ENCODE measurements at regions not wholly inside any gene's neighbourhood (a gene's known extent, or its start where the extent isn't known, plus 50 kb on each side); places are given as distances from the start of the nearest gene placed in this dataset.

DNA sequence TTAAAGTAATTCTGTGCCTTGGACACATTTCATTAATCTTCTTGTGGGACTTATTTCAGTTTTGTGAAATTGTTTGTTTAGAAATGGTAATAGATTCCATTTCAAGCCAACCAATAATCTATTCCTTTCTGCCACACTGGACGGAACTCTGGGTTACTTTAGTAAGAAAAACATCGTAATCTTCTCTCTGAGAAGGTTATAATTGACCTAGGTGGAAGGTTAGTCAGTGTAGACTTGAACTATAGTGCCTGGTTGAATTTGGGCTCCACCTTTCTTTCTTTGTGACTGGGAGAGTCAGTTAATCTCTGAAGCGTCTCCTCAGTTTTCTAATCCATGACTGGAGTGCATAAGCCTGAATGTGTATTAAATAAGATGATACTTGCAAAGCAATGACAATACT lies 89.7 kb upstream of the PRLR start:
- Histone ChIP-seq H3K9me3 (ENCODE audit: low read length) (no peaks in the 10 kb centered on the region), H4K20me1 (ENCODE audit: insufficient read depth, low read length) (no peaks in the 10 kb centered on the region), H3K4me2 (ENCODE audit: low read depth, low read length) (no peak overlapping the region), H3K27me3 (ENCODE audit: control insufficient read depth in 1 of 2, insufficient read depth in 2 of 2, low read length in 2 of 2) (no peaks in the 10 kb centered on the region), H3K4me3 (replicated peaks in 1 of 3; ENCODE audit: insufficient read depth in 1 of 3, low read depth in 2 of 3, low read length in 3 of 3) (no peak overlapping the region), H3K79me2 (ENCODE audit: insufficient read depth, low read length) (no peaks in the 10 kb centered on the region), H3K9ac (ENCODE audit: insufficient read depth, low read depth, low read length) (no peak overlapping the region), H2AFZ (ENCODE audit: low read length) (peak overlapping the region; percentile 29), H3K36me3 (replicated peaks in 1 of 2; ENCODE audit: control insufficient read depth in 1 of 2, insufficient read depth in 2 of 2, low read length in 2 of 2) (no peaks in the 10 kb centered on the region), H3K4me1 (ENCODE audit: insufficient read depth, low read length) (no peaks in the 10 kb centered on the region), H3K27ac (ENCODE audit: extremely low read length, insufficient read depth, low read length) (no peak overlapping the region)
- DNase-seq (ENCODE audit: low spot score): no peak
- no peak for FAIRE-seq
- POLR2A ChIA-PET: no interaction called here
- no peak for TF ChIP-seq PAX8 (CRISPR knock-in tag; IDR thresholded peaks at IDR 0.05; ENCODE audit: borderline replicate concordance)
- no peak for TF ChIP-seq YEATS2 (CRISPR knock-in tag; IDR thresholded peaks at IDR 0.05; ENCODE audit: borderline replicate concordance)
- TF ChIP-seq, protein P1, sequence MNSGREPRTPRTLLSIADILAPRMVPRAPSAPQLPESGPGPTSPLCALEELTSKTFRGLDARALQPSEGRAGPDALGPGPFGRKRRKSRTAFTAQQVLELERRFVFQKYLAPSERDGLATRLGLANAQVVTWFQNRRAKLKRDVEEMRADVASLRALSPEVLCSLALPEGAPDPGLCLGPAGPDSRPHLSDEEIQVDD (CRISPR knock-in tag; IDR thresholded peaks at IDR 0.05; ENCODE audit: borderline replicate concordance): no peak
- TF ChIP-seq ZNF329 (CRISPR knock-in tag; IDR thresholded peaks at IDR 0.05; ENCODE audit: low read depth): no peak
- TF ChIP-seq, protein P2, sequence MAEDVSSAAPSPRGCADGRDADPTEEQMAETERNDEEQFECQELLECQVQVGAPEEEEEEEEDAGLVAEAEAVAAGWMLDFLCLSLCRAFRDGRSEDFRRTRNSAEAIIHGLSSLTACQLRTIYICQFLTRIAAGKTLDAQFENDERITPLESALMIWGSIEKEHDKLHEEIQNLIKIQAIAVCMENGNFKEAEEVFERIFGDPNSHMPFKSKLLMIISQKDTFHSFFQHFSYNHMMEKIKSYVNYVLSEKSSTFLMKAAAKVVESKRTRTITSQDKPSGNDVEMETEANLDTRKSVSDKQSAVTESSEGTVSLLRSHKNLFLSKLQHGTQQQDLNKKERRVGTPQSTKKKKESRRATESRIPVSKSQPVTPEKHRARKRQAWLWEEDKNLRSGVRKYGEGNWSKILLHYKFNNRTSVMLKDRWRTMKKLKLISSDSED (CRISPR knock-in tag; IDR thresholded peaks at IDR 0.05): no peak
- ATAC-seq: no peak
- no TSS peak for BruUV-seq (replicated peaks)
- CTCF ChIA-PET (ENCODE audit: low intra/inter-chr PET ratio, low total read pairs): no interaction called here
- WGBS (ENCODE audit: low lambda C conversion rate): 36% methylated on average over 3 of the region's 3 CpGs
- intact Hi-C loops (cut with micrococcal nuclease; ENCODE audit: unreplicated experiment) (loop anchor here (10.0 kb wide), 1 partner anchor 295 kb away; no protein-coding TSS in a partner anchor), in situ Hi-C loops (cut with HindIII; ENCODE audit: extremely low pct_ligation_motif_present, low pct_unique_long_range_greater_than_20kb) (no loop called here)

DNA sequence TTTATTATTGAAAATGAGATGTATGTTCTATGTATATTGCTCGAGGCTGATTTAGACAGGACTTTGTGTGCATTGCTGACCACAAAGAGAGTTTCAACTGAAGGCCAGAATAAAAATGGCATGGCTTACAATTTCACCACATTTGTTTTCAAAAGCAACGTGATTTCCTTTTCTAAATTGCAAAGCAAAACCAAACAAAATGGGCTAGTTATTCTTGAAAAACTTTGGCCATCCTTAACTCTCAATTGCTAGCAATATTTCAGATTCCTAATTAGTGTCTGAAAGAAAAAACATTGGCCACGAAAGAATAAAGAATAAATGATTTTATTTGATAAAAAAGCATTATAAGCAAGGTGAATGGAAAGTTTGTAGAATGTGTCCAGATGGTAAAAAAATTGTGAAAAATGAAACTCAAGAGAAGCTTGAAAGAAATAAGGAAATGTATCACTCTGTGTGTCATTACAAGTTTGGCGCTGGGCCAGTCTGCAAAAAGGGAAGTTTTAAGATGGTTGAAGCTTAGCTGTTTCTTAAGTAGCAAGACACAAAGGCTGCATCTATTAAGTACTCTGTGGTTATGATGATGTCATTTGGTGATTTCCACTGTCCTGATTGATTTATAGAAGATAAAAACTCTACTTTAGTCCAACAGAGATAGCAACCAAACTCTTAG lies 89.2 kb upstream of the PRLR start:
- no peak overlapping the region for H3K9ac ChIP-seq (ENCODE audit: insufficient read depth, low read depth, low read length)
- no peak overlapping the region for H3K4me2 ChIP-seq (ENCODE audit: low read depth, low read length)
- intact Hi-C loops (cut with micrococcal nuclease; ENCODE audit: unreplicated experiment) (loop anchor here (10.0 kb wide), 1 partner anchor 295 kb away; no protein-coding TSS in a partner anchor), in situ Hi-C loops (cut with HindIII; ENCODE audit: extremely low pct_ligation_motif_present, low pct_unique_long_range_greater_than_20kb) (no loop called here)
- H3K27me3 ChIP-seq (ENCODE audit: control insufficient read depth in 1 of 2, insufficient read depth in 2 of 2, low read length in 2 of 2): no peaks in the 10 kb centered on the region
- no peaks in the 10 kb centered on the region for H4K20me1 ChIP-seq (ENCODE audit: insufficient read depth, low read length)
- no peaks in the 10 kb centered on the region for H3K9me3 ChIP-seq (ENCODE audit: low read length)
- no peaks in the 10 kb centered on the region for H3K79me2 ChIP-seq (ENCODE audit: insufficient read depth, low read length)
- WGBS (ENCODE audit: low lambda C conversion rate): 25% methylated on average over 4 of the region's 4 CpGs
- DNase-seq (ENCODE audit: low spot score) (no peak), FAIRE-seq (no peak), ATAC-seq (no peak)
- no peaks in the 10 kb centered on the region for H3K36me3 ChIP-seq (replicated peaks in 1 of 2; ENCODE audit: control insufficient read depth in 1 of 2, insufficient read depth in 2 of 2, low read length in 2 of 2)
- no TSS peak for BruUV-seq (replicated peaks)
- TF ChIP-seq ATF7 (IDR thresholded peaks at IDR 0.05) (peak; percentile 32; the same call in 1 of the 2 replicates), ATF7 (CRISPR knock-in tag; IDR thresholded peaks at IDR 0.05) (no peak), ZNF282 (IDR thresholded peaks at IDR 0.05; ENCODE audit: partially characterized antibody) (no peak)
- H3K4me3 ChIP-seq (replicated peaks in 1 of 3; ENCODE audit: insufficient read depth in 1 of 3, low read depth in 2 of 3, low read length in 3 of 3): no peak overlapping the region
- ChIA-PET POLR2A (no interaction called here), CTCF (ENCODE audit: low intra/inter-chr PET ratio, low total read pairs) (no interaction called here)
- H3K27ac ChIP-seq (ENCODE audit: extremely low read length, insufficient read depth, low read length): no peak overlapping the region
- H2AFZ ChIP-seq (ENCODE audit: low read length): no peak overlapping the region
- no peaks in the 10 kb centered on the region for H3K4me1 ChIP-seq (ENCODE audit: insufficient read depth, low read length)

Measured in HepG2 (cell line).